Retinal pigment epithelial cell (primary cell): ENCODE measurements at regions not wholly inside any gene's neighbourhood (a gene's known extent, or its start where the extent isn't known, plus 50 kb on each side); places are given as distances from the start of the nearest gene placed in this dataset.
"Not testable (repeated sequence)": the region's sequence is repeated elsewhere in the genome, so short reads cannot be mapped to it uniquely, and the experiment has no call there.

Source experiments
- DNase-seq: peaks from one replicate; pipeline ENCODE4 v3.0.0-alpha.2; 2010; ENCODE audit warnings: low read depth
- H3K4me3 ChIP-seq: 2 replicates; pipeline ENCODE4 v1.5.1; 2011; ENCODE audit warnings: mild to moderate bottlenecking, low read length, control low read depth, moderate library complexity
- CTCF ChIP-seq: conservative IDR thresholded peaks from 2 replicates; pipeline ENCODE4 v1.5.1; 2011; ENCODE audit warnings: low read depth, low read length, control low read depth, inconsistent platforms

DNA sequence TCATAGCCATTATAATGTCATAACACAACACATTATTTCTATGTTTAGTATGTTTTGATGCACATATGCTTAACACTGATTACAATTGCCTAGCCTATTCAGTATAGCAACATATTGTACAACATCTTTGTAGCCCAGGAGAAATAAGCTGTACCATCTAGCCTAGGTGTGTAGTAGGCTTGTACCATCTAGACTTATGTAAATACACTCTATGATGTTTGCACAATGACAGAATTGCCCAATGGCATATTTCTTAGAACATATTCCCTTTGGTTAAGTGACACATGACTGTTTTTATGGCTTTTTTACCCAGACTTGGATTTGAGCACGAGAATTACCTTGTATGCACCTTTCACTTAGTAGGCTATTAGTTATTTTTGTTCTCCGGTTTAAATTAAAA, 64.5 kb upstream of the HIVEP1 start:
- H3K4me3 ChIP-seq: no peak overlapping the region
- no peak for DNase-seq
- no peak for TF ChIP-seq CTCF

GRCh38 chr6:11947063-11947462, 65.0 kb upstream of the HIVEP1 start:
- peak; percentile 28 for TF ChIP-seq CTCF
- H3K4me3 ChIP-seq: no peak overlapping the region
- DNase-seq: no peak

GRCh38 chr6:11944111-11944510, 68.0 kb upstream of the HIVEP1 start:
- TF ChIP-seq CTCF: no peak
- no peak overlapping the region for H3K4me3 ChIP-seq
- DNase-seq: no peak

- H3K4me3 ChIP-seq: no peak overlapping the region
- no peak for TF ChIP-seq CTCF
Observed at GRCh38 chr6:11943060-11943459, 69.1 kb upstream of the HIVEP1 start.

DNA sequence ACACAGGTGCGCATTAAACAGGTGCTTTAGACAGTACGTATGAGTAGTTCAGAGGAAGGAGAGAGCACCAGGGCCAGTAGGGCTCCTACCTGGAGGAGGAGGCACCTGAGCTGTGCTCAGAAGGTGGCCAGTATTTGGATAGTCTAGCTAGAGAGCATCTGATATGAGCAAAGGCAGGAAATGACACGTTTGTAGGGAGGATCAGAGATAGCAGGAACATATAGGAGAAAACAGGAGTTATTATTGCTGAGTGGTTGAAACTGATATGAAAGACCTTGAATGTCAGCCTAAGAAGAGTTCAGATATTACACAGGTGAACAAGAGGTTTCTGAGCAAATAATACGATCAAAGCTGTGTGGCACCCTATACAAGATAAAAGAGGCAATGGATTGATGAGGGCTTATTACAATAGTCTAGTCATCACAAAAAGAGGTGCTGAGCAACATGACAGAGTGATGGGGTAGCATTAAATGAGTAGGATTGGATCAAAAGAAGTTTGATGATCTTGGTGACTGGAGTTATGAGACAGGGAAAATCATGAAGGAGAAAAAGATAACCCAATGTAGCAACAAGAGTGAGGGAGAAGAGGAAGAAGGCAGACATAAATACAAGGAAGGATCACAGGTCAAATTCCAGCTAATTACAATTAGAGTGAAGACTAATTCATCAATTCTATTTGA, 69.8 kb upstream of the HIVEP1 start:
- no peak overlapping the region for H3K4me3 ChIP-seq
- no peak for DNase-seq
- no peak for TF ChIP-seq CTCF

More at GRCh38 chr6:11943060-11943459, 69.1 kb upstream of the HIVEP1 start:
- no peak for DNase-seq

- DNase-seq, H3K4me3 ChIP-seq: not testable (repeated sequence)
Observed at GRCh38 chr6:11940532-11941166, 71.5 kb upstream of the HIVEP1 start.

- no peak for DNase-seq
- no peak overlapping the region for H3K4me3 ChIP-seq
- TF ChIP-seq CTCF: no peak
Observed at GRCh38 chr6:11938285-11938890, 73.7 kb upstream of the HIVEP1 start.
